Esophagus muscularis mucosa (tissue), 4 donors: ENCODE measurements at regions not wholly inside any gene's neighbourhood (a gene's known extent, or its start where the extent isn't known, plus 50 kb on each side); places are given as distances from the start of the nearest gene placed in this dataset.

Experiments
- EP300 ChIP-seq: sonication (generic); formaldehyde crosslinking; IDR thresholded peaks from one replicate; pipeline ENCODE4 v1.6.1; 2017; ENCODE audit warnings: antibody characterized with exemption
- POLR2A ChIP-seq: fragments of 450-650 bp; IDR thresholded peaks from one replicate; pipeline ENCODE4 v1.6.1; 2017; ENCODE audit warnings: antibody characterized with exemption, moderate library complexity, mild to moderate bottlenecking, low read depth
- POLR2AphosphoS5 ChIP-seq, 2 donors: sonication (generic); formaldehyde crosslinking; IDR thresholded peaks; one replicate each; pipeline ENCODE4 v1.6.1; 2017; ENCODE audit warnings: antibody characterized with exemption in 2 of 2
- TF ChIP-seq, protein P1 (sequence below), 3 experiments: fragments of 200-600 bp in 2 of 3; fragments of 450-650 bp in 1 of 3; sonication (generic) in 2 of 3; IDR thresholded peaks; one replicate each; pipeline ENCODE4 v1.5.1; 2017 to 2019; ENCODE audit warnings: antibody characterized with exemption in 3 of 3, mild to moderate bottlenecking in 2 of 3, moderate library complexity in 1 of 3

DNA sequence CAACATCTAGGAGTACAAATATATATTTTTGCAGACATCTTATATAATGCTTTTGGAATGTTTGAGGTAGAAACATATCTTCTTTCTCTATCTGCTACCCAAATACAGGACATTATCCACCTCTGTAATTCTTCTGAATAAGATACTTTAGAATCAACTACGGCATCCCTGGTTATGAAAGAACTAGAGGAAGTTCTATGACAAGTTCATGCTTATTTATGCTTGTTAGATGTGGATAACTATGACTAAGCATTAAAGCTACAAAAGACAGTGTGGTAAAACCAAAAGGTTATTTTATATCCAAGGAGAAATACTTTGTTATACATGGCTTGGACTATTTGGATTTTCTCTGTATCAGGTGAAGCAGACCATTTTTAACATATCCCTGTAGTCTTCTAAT is 894.0 kb downstream of the KCNT2 start:
- TF ChIP-seq, protein P1, sequence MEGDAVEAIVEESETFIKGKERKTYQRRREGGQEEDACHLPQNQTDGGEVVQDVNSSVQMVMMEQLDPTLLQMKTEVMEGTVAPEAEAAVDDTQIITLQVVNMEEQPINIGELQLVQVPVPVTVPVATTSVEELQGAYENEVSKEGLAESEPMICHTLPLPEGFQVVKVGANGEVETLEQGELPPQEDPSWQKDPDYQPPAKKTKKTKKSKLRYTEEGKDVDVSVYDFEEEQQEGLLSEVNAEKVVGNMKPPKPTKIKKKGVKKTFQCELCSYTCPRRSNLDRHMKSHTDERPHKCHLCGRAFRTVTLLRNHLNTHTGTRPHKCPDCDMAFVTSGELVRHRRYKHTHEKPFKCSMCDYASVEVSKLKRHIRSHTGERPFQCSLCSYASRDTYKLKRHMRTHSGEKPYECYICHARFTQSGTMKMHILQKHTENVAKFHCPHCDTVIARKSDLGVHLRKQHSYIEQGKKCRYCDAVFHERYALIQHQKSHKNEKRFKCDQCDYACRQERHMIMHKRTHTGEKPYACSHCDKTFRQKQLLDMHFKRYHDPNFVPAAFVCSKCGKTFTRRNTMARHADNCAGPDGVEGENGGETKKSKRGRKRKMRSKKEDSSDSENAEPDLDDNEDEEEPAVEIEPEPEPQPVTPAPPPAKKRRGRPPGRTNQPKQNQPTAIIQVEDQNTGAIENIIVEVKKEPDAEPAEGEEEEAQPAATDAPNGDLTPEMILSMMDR (IDR thresholded peaks at IDR 0.05), result no peak
- no peak for TF ChIP-seq POLR2A
- no peak for TF ChIP-seq POLR2AphosphoS5 (IDR thresholded peaks at IDR 0.05)
- TF ChIP-seq EP300, result no peak
